GM21381 (cell line): ENCODE measurements at regions not wholly inside any gene's neighbourhood (a gene's known extent, or its start where the extent isn't known, plus 50 kb on each side); places are given as distances from the start of the nearest gene placed in this dataset.
"Not testable (repeated sequence)": the region's sequence is repeated elsewhere in the genome, so short reads cannot be mapped to it uniquely, and the experiment has no call there.

Experiments used
- ATAC-seq: cut with Tn5 transposase; IDR thresholded peaks from one replicate; pipeline ENCODE4 v1.9.1; 2021; ENCODE audit warnings: mild to moderate bottlenecking, moderate library complexity; ENCODE audit not compliant: unreplicated experiment

DNA sequence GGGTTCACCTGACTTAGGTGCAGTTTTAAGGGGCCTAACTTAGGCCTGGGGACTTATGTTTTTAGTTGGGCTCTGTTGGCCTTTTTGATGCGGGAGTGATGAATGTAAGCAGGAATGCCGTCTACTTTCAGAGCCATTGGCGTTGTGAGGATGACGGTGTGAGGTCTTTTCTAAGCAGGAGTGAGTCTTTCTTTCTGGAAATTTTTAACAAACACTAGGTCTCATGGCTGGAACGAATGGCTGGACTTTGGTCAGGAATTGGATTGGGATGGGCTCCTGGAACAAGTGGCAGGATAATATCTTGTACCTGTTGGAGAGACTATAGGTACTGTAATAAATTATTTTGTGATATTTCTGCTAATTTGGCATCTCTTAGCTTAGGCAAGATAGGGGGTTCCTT, 163.9 kb upstream of the CCZ1B start:
- not testable (repeated sequence) for ATAC-seq

DNA sequence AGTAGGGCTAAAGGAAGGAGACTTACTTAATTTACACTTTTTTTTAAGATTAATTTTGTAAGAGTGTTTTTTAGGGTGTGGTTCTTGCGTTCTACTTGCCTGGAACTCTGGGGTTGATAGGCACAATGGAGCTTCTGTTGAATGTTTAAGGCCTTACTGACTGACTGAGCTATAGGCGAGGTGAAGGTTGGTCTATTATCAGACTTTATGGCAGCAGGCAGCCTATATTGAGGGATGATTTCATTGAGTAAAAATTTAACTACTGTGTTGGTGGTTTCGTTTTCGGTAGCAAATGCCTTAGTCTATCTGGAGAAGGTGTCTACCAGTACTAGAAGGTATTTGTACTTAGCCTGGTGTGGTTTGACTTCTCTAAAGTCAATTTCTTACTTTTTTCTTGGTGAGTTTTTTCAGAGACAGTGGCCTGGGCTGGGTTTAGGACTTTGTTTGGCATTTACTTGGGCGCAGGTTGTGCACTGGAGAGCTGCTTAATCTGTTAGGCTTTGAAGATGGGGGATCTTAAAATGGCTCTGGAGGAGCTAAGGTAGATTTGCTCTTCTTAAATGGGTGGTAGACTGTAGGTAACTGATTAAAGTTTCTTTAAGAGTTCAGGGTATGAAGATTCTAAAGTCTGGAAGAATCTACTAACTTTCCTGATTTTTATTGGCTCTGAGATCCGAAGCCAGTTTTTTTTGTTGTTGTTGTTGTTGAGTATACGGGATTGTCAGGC, 164.5 kb upstream of the CCZ1B start:
- ATAC-seq = not testable (repeated sequence)

DNA sequence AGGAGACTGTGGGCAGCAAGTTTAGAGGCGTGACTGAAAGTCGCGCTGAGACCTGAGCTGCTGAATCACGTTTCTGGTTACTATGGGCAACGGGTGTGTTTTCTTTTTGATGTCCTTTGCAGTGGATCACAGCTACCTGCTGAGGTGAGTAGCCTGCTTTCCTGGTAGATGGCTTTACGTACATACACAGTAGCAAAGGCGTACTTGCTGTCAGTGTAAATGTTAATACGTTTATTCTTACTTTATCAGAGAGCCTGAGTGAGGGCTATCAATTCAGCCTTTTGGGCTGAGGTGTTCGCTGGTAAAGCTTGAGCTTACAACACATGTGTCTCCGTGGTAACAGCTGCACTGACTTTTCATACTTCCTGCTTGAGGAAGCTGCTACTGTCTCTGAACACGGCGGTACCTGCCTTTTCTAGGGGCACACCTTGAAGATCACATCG, 165.1 kb upstream of the CCZ1B start:
- not testable (repeated sequence) for ATAC-seq

DNA sequence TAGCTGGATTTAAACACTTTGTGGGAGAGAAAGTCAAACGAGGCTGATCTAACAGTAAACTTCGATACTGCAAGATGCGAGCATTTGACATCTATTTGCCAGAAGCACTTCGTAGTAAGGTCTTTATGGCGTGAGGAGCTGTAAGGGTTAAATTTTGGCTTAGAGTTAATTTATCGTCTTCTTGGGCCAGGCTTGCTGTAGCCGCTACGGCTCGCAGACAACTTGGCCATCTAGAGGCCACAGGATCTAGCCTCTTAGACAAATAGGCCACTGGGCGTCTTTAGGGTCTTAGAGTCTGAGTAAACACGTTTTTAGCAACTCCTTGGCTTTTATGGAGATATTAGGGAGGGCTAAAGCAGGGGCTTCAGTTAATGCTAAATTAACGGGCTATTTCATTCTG, 165.6 kb upstream of the CCZ1B start:
- ATAC-seq = not testable (repeated sequence)

DNA sequence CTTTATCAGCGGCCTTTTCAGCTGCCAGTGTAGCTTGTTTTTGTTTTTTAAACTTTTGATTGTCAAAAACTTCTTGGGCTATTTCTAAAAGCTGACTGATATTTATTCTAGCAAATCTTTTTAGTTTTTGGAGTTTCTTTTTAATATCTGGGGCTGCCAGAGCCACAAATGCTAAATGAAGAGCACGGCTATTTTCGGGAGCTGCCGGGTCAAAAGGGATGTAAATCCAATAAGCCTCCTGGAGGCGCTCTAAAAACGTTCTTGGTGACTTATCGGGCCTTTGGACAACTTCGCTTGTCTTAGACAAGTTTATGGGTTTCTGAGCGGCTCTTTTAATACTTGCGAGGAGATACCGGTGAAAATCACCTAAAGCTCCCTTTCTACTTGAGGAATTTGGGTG, 166.1 kb upstream of the CCZ1B start:
- not testable (repeated sequence) for ATAC-seq

DNA sequence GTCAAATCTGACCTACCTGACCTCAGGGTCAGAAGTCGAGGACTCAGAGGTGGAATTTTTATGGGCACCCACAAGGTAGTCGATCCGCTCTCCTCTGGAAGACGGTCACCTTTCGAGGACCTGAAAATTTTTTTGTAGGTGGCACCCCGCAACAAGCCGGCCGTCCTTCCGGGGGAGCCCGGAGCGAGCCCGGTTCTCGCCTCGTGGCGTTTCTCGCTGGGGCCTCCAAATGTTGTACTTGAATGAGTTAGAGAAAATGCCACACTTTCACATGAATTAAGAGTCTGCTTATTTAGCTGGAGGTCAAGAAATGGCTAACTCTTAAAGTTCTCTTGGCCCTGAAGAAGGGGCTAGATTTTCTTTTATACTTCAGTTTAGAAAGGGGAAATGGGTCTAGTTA, 169.0 kb upstream of the CCZ1B start:
- not testable (repeated sequence) for ATAC-seq

DNA sequence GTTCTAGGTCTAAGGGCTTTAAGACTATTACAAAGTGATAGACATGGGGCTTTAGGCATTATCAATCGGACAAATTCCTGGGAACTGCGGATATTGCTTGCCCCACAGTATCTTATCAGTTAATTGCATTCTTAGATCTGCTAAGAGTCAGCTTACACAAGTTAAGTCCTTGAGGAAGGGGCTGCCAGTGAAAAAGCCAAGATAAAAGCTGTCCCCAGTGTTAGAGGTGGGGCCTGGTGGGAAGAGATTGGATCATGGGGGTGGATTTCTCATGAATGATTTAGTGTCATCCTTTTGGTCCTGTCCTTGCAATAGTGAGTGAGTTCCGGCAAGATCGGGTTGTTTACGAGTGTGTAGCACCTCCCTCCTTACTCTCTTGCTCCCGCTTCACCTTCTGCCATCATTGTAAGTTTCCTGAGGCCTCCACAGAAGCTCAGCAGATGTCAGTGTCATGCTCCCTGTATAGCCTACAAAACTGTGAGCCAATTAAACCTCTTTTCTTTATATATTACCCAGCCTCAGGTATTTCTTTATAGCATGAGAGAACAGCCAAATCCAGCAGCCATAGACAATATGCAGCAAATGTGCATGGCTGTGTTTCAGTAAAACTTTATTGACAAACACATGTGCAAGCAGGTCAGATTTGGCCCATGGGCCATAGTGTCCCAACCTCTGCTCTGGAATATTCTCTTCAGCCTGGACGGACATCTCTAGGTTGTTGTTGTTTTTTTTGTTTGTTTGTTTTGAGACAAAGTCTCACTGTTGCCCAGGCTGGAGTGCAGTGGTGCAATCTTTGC, 169.6 kb upstream of the CCZ1B start:
- ATAC-seq = not testable (repeated sequence)

DNA sequence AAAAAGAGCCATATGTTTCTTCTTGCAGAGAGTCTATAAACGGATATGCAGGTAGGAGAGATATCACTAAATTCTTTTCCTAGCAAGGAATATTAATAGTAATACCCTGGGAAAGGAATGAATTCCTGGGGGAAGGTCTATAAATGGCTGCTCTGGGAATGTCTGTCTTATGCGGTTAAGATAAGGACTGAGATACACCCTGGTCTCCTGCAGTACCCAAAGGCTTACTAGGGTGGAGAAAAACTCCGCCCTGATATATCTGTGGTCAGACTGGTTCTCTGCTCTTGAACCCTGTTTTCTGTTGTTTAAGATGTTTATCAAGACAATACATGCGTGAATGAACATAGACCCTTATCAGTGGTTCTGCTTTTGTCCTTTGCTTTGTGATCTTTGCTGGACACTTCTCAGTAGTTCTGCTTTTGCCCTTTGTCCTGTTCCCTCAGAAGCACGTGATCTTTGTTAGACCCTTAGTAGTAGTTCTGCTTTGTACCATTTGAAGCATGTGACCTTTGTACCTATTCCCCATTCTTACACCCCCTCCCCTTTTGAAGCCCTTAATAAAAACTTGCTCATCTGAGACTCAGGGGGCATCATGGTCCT, 173.1 kb upstream of the CCZ1B start:
- not testable (repeated sequence) for ATAC-seq

DNA sequence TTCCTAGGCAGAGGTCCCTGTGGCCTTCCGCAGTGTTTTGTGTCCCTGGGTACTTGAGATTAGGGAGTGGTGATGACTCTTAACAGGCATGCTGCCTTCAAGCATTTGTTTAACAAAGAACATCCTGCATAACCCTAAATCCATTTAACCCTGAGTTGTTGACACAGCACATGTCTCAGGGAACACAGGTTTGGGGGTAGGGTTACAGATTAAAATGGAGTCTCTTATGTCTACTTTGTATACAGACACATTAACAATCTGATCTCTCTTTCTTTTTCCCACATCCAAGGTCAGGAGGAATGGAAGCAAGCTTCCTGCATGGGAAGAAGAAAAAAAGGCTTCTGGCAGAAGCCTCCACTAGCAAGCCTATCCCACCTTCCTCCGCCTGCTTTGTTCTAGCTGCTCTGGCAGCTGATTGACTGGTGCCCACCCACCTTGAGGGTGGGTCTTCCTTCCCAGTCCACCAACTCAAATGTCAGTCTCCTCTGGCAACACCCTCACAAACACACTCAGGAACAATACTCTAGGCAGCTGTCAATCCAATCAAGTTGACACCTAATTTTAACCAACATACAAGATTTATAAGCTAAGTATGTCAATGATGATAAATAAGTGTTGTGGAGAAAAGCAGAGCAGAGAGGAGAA, 176.5 kb upstream of the CCZ1B start:
- no peak for ATAC-seq

DNA sequence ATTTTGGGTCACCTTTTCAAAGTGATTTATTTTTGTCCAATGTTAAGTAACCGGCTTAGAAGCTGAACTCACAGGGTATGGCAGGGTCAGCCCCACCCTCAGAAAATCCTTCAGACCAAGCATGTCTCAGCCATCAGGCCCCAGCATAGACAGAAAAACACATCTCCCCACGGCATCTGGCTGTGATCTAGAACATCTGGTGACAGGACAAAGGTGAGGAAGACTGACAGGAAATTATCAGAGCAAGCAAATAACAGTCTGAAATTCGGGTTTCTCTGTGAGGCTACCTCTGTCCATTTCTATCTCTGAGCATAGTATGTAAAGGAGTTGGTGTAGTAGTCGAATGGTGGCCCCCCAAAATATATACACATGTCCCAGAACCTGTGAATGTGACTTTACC, 177.0 kb upstream of the C1GALT1 start:
- ATAC-seq = no peak

DNA sequence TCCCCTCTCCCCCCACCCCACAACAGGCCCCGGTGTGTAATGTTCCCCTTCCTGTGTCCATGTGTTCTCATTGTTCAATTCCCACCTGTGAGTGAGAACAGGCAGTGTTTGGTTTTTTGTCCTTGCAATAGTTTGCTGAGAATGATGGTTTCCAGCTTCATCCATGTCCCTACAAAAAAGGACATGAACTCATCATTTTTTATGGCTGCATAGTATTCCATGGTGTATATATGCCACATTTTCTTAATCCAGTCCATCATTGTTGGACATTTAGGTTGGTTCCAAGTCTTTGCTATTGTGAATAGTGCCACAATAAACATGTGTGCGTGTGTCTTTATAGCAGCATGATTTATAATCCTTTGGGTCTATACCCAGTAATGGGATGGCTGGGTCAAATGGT, 176.4 kb upstream of the C1GALT1 start:
- not testable (repeated sequence) for ATAC-seq

DNA sequence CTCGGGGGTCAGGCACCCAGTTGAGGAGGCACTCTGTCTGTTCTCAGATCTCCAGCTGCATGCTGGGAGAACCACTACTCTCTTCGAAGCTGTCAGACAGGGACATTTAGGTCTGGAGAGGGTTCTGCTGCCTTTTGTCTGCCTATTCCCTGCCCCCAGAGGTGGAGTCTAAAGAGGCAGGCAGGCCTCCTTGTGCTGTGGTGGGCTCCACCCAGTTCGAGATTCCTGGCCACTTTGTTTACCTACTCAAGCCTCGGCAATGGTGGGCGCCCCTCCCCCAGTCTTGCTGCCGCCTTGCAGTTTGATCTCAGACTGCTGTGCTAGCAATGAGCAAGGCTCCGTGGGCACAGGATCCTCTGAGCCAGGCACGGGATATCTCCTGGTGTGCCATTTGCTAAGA, 171.1 kb upstream of the C1GALT1 start:
- not testable (repeated sequence) for ATAC-seq

DNA sequence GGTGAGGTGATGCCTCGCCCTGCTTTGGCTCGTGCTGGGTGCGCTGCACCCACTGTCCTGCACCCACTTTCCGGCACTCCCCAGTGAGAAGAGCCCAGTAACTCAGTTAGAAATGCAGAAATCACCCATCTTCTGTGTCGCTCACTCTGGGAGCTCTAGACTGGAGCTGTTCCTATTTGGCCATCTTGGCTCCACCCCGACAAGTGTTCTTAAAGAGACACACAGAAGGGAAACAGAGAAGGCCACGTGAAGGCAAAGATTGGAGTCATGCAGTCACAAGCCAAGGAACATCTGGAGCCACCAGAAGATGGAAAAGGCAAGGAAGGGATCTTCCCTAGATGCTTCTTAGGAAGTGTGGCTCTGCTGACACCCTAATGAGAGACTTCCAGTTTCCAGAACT, 170.6 kb upstream of the C1GALT1 start:
- not testable (repeated sequence) for ATAC-seq

DNA sequence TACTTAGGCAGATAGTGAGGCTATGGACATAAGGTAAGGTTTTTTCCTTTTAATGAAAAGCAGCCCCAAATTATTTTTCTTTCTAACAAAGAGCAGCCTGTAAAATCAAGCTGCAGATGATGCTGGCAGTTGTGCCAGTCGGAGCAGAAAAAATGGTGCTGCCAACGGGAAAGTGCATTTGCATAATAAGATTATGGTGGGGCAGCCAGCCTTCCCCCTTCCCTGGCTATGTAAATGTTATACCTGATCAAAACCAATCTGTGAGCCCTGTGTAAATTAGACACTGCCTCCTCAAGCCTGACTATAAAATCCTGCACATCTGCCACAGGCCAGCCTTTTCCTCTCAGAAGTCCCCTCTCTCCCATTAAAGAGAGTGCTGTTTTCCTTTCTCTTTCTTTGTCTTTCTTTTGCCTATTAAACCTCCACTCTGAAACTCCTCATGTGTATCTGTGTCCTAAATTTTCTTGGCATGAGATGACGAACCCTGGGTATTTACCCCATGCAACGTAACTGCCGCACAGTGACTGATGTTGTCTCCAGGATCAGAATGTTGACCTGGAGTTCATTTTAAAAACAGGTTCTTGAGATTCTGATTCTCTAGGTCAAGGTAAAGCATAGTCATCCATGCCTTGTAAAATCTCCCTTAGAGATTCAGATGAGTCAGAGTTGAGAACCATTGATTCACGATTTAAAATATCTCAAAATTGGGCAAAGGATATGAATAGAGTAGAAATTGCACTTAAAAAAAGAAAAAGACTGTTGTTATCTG, 167.3 kb upstream of the C1GALT1 start:
- no peak for ATAC-seq

DNA sequence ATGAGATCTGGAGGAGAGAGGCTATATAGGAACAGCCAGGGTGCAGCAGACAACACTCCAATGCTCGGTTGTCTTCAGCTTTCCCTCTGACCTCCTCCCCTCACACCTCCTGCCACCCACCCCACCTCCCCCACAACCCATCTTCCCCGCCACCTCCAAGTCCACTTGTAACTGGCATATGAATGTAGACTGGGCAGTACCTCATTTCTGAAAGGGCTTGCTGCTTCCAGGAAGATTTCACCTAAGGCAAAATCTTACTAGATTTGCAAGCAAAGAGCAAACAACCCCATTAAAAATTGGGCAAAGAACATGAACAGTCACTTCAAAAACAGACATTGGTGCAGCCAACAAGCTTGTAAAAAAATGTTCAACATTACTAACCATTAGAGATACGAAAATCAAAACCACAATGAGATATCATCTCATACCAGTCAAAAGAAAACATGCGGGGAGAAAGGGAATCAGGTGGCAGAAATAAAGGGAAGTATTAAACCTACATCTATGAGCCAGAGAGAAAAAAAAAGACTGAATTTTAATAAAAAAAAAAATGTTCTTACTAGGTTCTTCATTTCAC, 164.6 kb upstream of the C1GALT1 start:
- ATAC-seq = no peak

DNA sequence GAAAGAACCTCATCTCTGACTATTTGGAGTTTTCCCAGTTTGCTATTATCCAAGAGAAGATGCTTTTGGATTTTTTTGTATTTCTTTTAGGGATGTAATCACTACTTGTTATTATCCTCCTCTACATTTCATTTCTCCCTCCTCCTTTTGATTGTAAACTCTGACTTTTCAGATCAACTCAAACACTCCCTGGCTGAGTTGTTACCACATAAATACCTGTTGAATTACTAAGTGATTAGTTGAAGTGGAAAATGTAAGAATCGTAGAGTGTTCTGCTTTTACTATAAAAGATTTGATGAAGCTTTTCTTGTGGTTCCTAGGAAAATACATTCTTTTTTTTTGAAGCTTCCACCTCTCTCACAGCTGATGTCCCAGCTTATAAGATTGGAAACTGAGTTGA, 164.1 kb upstream of the C1GALT1 start:
- ATAC-seq = no peak

DNA sequence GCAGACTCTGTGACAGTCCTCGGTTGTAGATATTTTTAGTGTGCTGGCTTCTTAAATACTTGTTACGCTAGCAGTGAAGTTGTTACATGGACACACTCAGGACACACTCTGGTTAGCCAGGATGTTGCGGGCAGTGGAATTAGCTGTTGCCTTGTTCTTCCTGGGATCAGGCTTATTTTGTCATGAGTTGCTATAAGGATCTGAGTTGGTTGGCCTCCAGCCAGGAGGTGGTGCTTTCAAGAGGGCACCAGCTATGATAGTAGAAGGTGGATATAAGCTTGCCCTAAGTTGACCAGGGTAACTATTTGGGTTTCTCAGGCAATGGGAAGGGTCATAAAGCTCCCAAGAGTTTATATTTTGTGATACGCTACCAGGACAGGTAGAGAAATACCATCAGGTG, 150.1 kb upstream of the C1GALT1 start:
- no peak for ATAC-seq

DNA sequence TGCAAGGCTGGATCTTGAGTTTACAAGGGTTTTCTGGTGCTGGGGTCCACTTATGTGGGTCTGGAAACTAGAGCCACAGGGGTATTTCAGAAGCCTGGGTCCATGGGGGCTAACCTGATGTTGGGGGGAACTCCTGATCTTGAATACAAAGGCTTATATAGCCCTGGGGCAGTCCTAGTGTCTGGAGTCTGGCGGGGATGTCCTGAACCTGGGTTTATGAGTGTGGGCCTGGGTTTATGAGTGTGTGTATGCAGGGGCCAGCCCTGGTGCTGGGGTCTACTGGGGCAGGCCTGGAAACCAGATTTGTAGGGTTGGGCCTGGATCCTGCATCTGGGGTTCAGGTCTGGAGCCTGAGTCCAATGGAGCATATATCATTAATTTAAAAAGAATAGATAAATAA, 146.5 kb upstream of the C1GALT1 start:
- ATAC-seq = no peak

DNA sequence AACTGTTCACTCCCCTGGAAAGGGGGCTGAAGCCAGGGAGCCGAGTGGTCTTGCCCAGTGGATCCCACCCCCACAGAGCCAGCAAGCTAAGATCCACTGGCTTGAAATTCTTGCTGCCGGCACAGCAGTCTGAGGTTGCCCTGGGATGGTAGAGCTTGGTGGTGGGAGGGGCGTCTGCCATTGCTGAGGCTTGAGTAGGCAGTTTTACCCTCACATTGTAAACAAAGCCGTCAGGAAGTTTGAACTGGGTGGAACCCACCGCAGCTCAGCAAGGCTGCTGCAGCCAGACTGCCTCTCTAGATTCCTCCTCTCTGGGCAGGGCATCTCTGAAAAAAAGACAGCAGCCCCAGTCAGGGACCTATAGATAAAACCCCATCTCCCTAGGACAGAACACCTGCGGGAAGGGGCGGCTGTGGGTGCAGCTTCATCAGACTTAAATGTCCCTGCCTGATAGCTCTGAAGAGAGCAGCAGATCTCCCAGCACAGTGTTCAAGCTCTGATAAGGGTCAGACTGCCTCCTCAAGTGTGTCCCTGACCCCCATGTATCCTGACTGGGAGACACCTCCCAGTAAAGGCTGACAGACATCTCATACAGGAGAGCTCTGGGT, 140.0 kb upstream of the C1GALT1 start:
- not testable (repeated sequence) for ATAC-seq

DNA sequence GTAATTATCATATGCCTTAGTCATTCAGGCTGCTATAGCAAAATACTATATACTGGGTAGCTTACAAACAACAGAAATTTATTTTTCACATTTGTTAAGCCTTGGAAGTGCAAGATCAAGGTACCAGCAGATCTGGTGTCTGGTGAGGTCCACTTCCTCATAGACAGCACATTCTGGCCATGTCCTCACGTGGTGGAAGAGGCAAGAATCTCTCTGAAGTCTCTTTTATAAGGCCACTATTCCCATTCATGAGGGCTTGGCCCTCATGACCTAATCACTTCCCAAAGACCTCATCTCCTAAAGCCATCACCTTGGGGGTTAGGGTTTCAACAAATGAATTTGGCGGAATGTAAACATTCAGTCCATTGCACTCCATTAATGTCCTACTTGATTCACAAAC, 137.5 kb upstream of the C1GALT1 start:
- ATAC-seq = no peak
